ENCODE measurements at regions not wholly inside any gene's neighbourhood (a gene's known extent, or its start where the extent isn't known, plus 50 kb on each side); places are given as distances from the start of the nearest gene placed in this dataset.

DNA sequence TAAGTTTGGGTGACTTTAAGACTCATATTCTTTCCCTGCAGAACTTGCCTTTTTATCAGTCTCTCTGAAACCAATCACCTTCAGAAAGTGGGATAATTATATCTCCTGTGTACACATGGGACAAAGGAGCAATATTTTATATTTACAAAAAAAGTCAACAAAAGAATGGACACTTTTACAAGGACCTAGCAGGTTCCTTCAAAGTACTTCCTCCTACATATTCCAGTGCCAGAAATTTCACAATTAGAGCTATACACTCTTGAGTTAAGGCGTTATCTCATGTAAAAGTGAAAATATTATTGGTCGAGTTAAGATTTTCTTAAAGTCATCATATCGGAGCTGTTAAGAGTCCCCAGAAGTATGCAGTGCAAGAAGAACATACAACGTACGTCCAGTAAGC is 98.9 kb upstream of the MAFB start:
- Histone ChIP-seq H3K27me3 (peaks cover 0 to 14% (median 4%) of the 10 kb centered on the region in 4 donors), H3K27ac (no peak overlapping the region), H3K9me3 (no peaks in the 10 kb centered on the region), H3K4me3 (no peak overlapping the region), H3K36me3 (no peaks in the 10 kb centered on the region), H3K4me1 (no peaks in the 10 kb centered on the region)
- ATAC-seq = no peak
- TF ChIP-seq CTCF (IDR thresholded peaks at IDR 0.05) = no peak
- no peak for FAIRE-seq
- DNase-seq = no peak
- 40 to 51% methylated on average over 5 of the region's 5 CpGs for WGBS, 2 donors
- intact Hi-C loops (cut with DNase I) = no loop called here

DNA sequence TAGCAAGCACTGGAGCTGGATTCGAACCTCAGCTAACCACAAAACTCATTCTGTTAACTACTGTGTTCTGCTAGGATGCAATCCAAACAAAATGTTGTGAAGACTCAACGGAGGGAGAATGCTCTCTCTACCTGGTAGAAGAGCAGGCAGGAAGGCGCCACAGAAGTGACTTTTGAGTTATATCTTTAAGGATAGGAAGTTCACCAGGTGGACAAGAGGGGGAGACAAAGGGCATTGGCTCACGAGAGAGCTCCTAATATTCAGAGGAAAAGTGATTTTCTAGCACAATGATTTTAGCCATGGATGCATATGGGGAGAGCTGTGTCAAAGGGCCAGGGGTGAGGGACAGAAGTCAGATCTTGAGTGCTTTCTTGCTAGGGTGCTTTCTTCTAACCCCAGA is 108.4 kb upstream of the MAFB start:
- intact Hi-C loops (cut with DNase I) = no loop called here
- Histone ChIP-seq H3K27ac (no peak overlapping the region), H3K4me1 (no peaks in the 10 kb centered on the region), H3K27me3 (peaks cover 0 to 10% (median 2%) of the 10 kb centered on the region in 4 donors), H3K36me3 (no peaks in the 10 kb centered on the region), H3K4me3 (no peak overlapping the region), H3K9me3 (no peaks in the 10 kb centered on the region)
- no peak for FAIRE-seq
- 32 to 33% methylated on average over 4 of the region's 4 CpGs for WGBS, 2 donors
- no peak for TF ChIP-seq CTCF (IDR thresholded peaks at IDR 0.05)
- DNase-seq = no peak
- no peak for ATAC-seq

DNA sequence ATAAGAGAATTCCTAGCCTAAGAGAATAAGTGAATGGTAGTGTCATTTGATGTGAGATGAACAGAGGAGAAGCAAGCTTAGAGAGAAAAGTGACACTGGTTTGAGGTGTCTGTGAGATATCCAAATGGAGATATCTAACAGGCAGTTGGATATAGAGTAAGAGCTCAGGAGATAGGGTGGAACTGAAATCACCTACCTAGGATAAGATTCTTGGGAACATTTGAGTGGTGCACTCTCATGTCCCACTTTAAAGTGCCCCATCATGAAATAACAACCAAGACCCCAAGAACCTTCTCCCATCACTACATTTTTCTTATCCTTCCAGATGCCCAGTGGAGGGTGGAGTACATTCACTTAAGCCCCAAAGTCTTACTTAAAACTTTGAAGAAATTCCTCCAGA is 109.0 kb upstream of the MAFB start:
- TF ChIP-seq CTCF (IDR thresholded peaks at IDR 0.05) = no peak
- Histone ChIP-seq H3K36me3 (no peaks in the 10 kb centered on the region), H3K27ac (no peak overlapping the region), H3K4me3 (no peak overlapping the region), H3K9me3 (no peaks in the 10 kb centered on the region), H3K27me3 (peaks cover 0 to 6% (median 0%) of the 10 kb centered on the region in 4 donors), H3K4me1 (no peaks in the 10 kb centered on the region)
- intact Hi-C loops (cut with DNase I) = no loop called here
- FAIRE-seq = no peak
- no peak for ATAC-seq
- no peak for DNase-seq

- no peak for DNase-seq
- no peaks in the 10 kb centered on the region for H3K9me3 ChIP-seq
- no peak for TF ChIP-seq CTCF (IDR thresholded peaks at IDR 0.05)
- intact Hi-C loops (cut with DNase I) = loop anchor here in 1 of 3 donors (10.0 kb wide), 1 partner anchor 62 kb away; no protein-coding TSS in a partner anchor
- FAIRE-seq = no peak
- no peak for ATAC-seq
- no peaks in the 10 kb centered on the region for H3K4me1 ChIP-seq
- H3K4me3 ChIP-seq = no peak overlapping the region
- no peaks in the 10 kb centered on the region for H3K27me3 ChIP-seq
- 54 to 62% methylated on average over 3 of the region's 3 CpGs for WGBS, 2 donors
- H3K27ac ChIP-seq = no peak overlapping the region
- no peaks in the 10 kb centered on the region for H3K36me3 ChIP-seq
Observed at GRCh38 chr20:40802886-40803285, 113.8 kb upstream of the MAFB start.

DNA sequence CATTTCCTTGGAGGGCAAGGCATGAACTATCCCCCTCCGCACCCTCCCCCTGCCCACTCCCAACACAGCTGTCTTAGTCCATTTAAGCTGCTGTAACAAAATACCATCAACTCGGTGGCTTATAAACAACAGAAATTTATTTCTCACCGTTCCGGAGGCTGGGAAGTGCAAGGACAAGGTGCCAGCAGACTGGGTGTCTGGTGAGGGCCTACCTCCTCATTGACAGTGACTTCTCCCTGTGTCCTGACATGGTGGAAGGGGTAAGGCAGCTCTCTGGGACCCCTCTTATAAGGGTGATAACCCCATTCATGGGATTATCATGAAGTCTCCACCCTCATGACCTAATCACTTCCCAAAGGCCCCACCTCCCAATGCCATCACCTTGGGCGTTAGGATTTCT is 114.3 kb upstream of the MAFB start:
- H3K4me1 ChIP-seq = no peaks in the 10 kb centered on the region
- no peaks in the 10 kb centered on the region for H3K27me3 ChIP-seq
- no peaks in the 10 kb centered on the region for H3K36me3 ChIP-seq
- DNase-seq = no peak
- ATAC-seq = no peak
- H3K27ac ChIP-seq = no peak overlapping the region
- H3K4me3 ChIP-seq = no peak overlapping the region
- 71 to 78% methylated on average over 5 of the region's 5 CpGs for WGBS, 2 donors
- intact Hi-C loops (cut with DNase I) = loop anchor here in 1 of 3 donors (10.0 kb wide), 1 partner anchor 61 kb away; no protein-coding TSS in a partner anchor
- no peaks in the 10 kb centered on the region for H3K9me3 ChIP-seq
- TF ChIP-seq CTCF (IDR thresholded peaks at IDR 0.05) = no peak
- FAIRE-seq = no peak
